Lung (tissue), 11 donors: ENCODE measurements at regions not wholly inside any gene's neighbourhood (a gene's known extent, or its start where the extent isn't known, plus 50 kb on each side); places are given as distances from the start of the nearest gene placed in this dataset.

Experiments used
- ATAC-seq: fragments of 200-7000 bp; cut with Tn5 transposase; one replicate; pipeline ENCODE4 v1.9.1; 2020; ENCODE audit warnings: moderate number of reproducible peaks; ENCODE audit not compliant: insufficient read depth, low FRiP score
- DNase-seq, 3 donors: peaks; one replicate each; pipeline ENCODE4 v3.0.0-alpha.2; 2013 to 2017
- H3K27ac ChIP-seq, 2 donors: one replicate each; pipeline ENCODE4 v1.5.1; 2013; ENCODE audit warnings: mild to moderate bottlenecking in 2 of 2, moderate library complexity in 2 of 2, control low read depth in 1 of 2, inconsistent platforms in 1 of 2, low read depth in 1 of 2, low read length in 1 of 2
- H3K27me3 ChIP-seq, 3 donors: one replicate each; pipeline ENCODE4 v1.5.1; 2013; ENCODE audit warnings: low read length in 2 of 3; ENCODE audit not compliant: control insufficient read depth in 3 of 3, insufficient read depth in 3 of 3
- H3K36me3 ChIP-seq, 4 donors: one replicate each; pipeline ENCODE4 v1.5.1; 2013; ENCODE audit warnings: low read length in 4 of 4, mild to moderate bottlenecking in 1 of 4, moderate library complexity in 1 of 4; ENCODE audit not compliant: control insufficient read depth in 4 of 4, insufficient read depth in 4 of 4
- H3K4me1 ChIP-seq, 5 donors: one replicate each; pipeline ENCODE4 v1.5.1; 2013; ENCODE audit warnings: low read length in 5 of 5, mild to moderate bottlenecking in 2 of 5, moderate library complexity in 1 of 5; ENCODE audit not compliant: control insufficient read depth in 5 of 5, insufficient read depth in 5 of 5
- H3K4me3 ChIP-seq: one replicate; pipeline ENCODE4 v1.5.1; 2013; ENCODE audit warnings: mild to moderate bottlenecking, control low read depth, moderate library complexity
- H3K9ac ChIP-seq, 2 donors: one replicate each; pipeline ENCODE4 v1.5.1; 2013; ENCODE audit warnings: low read length in 2 of 2, control low read depth in 1 of 2; ENCODE audit not compliant: insufficient read depth in 1 of 2
- H3K9me3 ChIP-seq, 4 donors: one replicate each; pipeline ENCODE4 v1.5.1; 2013; ENCODE audit warnings: low read length in 3 of 4, mild to moderate bottlenecking in 1 of 4, moderate library complexity in 1 of 4; ENCODE audit not compliant: control insufficient read depth in 4 of 4, insufficient read depth in 3 of 4
- CTCF ChIP-seq: IDR thresholded peaks from 2 replicates; pipeline ENCODE4 v1.5.1; 2012; ENCODE audit warnings: mild to moderate bottlenecking; ENCODE audit errors: control extremely low read depth, extremely low read depth
- WGBS, 2 donors: extraction: QIAGEN DNeasy Blood & Tissue Kit; methylation state at CpG; one replicate each; pipeline ENCODE4 v1.1.7; 2013; 5-methylcytosine and 5-hydroxymethylcytosine counted together
- donor health status: control.
- donor health status: control.
- donor health status: Bipolar disorder and iron deficiency.
- donor health status: healthy.
- donor health status: DM: yes; HTN: yes; CAD: no.

GRCh38 chr10:33533612-33534011, 199.1 kb upstream of the NRP1 start:
- DNase-seq (no peak), ATAC-seq (no peak)
- no peak overlapping the region for H3K9ac ChIP-seq
- TF ChIP-seq CTCF: no peak
- no peak overlapping the region for H3K4me3 ChIP-seq
- no peaks in the 10 kb centered on the region for H3K36me3 ChIP-seq
- 87 to 90% methylated on average over 5 of the region's 5 CpGs for WGBS, 2 donors
- H3K27ac ChIP-seq: no peak overlapping the region
- H3K27me3 ChIP-seq: no peaks in the 10 kb centered on the region
- H3K9me3 ChIP-seq: peaks cover 0 to 4% (median 0%) of the 10 kb centered on the region in 4 donors
- H3K4me1 ChIP-seq: no peaks in the 10 kb centered on the region

DNA sequence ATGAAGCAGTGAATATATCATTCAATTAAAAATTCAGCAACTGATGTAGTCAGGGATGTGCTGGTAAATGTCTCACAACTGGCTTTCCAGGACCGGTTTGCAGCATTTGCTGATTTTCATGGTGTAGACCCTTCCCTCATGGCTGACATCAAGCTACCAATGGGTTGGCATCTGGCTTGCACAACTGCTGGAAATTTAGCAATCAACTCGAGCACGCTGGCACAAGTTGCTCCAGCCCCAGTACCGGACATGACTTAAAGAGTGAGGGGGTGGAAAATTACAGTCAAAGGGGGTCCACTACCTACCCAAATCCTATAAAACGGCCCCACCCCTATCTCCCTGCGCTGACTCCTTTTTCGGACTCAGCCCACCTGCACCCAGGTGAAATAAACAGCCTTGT, 198.4 kb upstream of the NRP1 start:
- Histone ChIP-seq H3K4me3 (no peak overlapping the region), H3K4me1 (no peaks in the 10 kb centered on the region), H3K27ac (no peak overlapping the region), H3K9me3 (peaks cover 0 to 4% (median 0%) of the 10 kb centered on the region in 4 donors), H3K27me3 (no peaks in the 10 kb centered on the region), H3K9ac (no peak overlapping the region), H3K36me3 (no peaks in the 10 kb centered on the region)
- no peak for TF ChIP-seq CTCF
- WGBS, 2 donors: 85 to 89% methylated on average over 7 of the region's 7 CpGs
- DNase-seq (no peak), ATAC-seq (no peak)

- no peak for TF ChIP-seq CTCF
- no peak for DNase-seq
- no peaks in the 10 kb centered on the region for H3K4me1 ChIP-seq
- ATAC-seq: no peak
- H3K36me3 ChIP-seq: no peaks in the 10 kb centered on the region
- H3K9ac ChIP-seq: no peak overlapping the region
- no peak overlapping the region for H3K4me3 ChIP-seq
- H3K27me3 ChIP-seq: no peaks in the 10 kb centered on the region
- H3K27ac ChIP-seq: no peak overlapping the region
- peaks cover 0 to 7% (median 0%) of the 10 kb centered on the region in 4 donors for H3K9me3 ChIP-seq
Observed at GRCh38 chr10:33529234-33529633, 194.8 kb upstream of the NRP1 start.

- Histone ChIP-seq H3K27ac (no peak overlapping the region), H3K27me3 (no peaks in the 10 kb centered on the region), H3K9me3 (peaks cover 0 to 4% (median 0%) of the 10 kb centered on the region in 4 donors), H3K4me3 (no peak overlapping the region), H3K9ac (no peak overlapping the region), H3K4me1 (peaks cover 0 to 3% (median 0%) of the 10 kb centered on the region in 5 donors), H3K36me3 (no peaks in the 10 kb centered on the region)
- no peak for ATAC-seq
- WGBS, 2 donors: 79 to 94% methylated on average over 4 of the region's 4 CpGs
- no peak for DNase-seq
- TF ChIP-seq CTCF: no peak
Observed at GRCh38 chr10:33524966-33525365, 190.5 kb upstream of the NRP1 start.
